CD14-positive monocyte (primary cell): ENCODE measurements at regions not wholly inside any gene's neighbourhood (a gene's known extent, or its start where the extent isn't known, plus 50 kb on each side); places are given as distances from the start of the nearest gene placed in this dataset.

ENCODE experiments used
- DNase-seq, 3 donors: peaks; one replicate each; pipeline ENCODE4 v3.0.0-alpha.2; 2011 to 2022
- H2AFZ ChIP-seq: 2 replicates; pipeline ENCODE4 v1.6.0; 2012; ENCODE audit warnings: mild to moderate bottlenecking, low read depth, low read length, inconsistent platforms; ENCODE audit not compliant: insufficient read depth, poor library complexity, severe bottlenecking
- H3K27ac ChIP-seq, 2 donors: 1 replicate in 1 of 2; 2 replicates in 1 of 2; pipeline ENCODE4 v1.5.1; 2012 to 2013; ENCODE audit warnings: low read length in 2 of 2, control low read depth in 1 of 2, inconsistent platforms in 1 of 2, low read depth in 1 of 2, mild to moderate bottlenecking in 1 of 2
- H3K27me3 ChIP-seq, 2 donors: one replicate each; pipeline versions ENCODE4 v1.6.0 to v1.6.1; 2011 to 2013; ENCODE audit warnings: low read length in 2 of 2; ENCODE audit not compliant: control insufficient read depth in 2 of 2, insufficient read depth in 2 of 2
- H3K36me3 ChIP-seq, 2 donors: replicated peaks in 1 of 2; 1 replicate in 1 of 2; 2 replicates in 1 of 2; pipeline versions ENCODE4 v1.5.1 to v1.6.1; 2012 to 2013; ENCODE audit warnings: low read length in 2 of 2, control low read depth in 1 of 2, inconsistent platforms in 1 of 2, mild to moderate bottlenecking in 1 of 2; ENCODE audit not compliant: insufficient read depth in 2 of 2, control insufficient read depth in 1 of 2
- H3K4me1 ChIP-seq, 2 donors: 1 replicate in 1 of 2; 2 replicates in 1 of 2; pipeline versions ENCODE4 v1.5.1 to v1.6.1; 2012 to 2013; ENCODE audit warnings: low read length in 2 of 2, control low read depth in 1 of 2, inconsistent platforms in 1 of 2, mild to moderate bottlenecking in 1 of 2, moderate library complexity in 1 of 2; ENCODE audit not compliant: insufficient read depth in 2 of 2, control insufficient read depth in 1 of 2
- H3K4me2 ChIP-seq: replicated peaks from 2 replicates; pipeline ENCODE3; 2012; ENCODE audit warnings: low read length, moderate library complexity, mild to moderate bottlenecking; ENCODE audit not compliant: poor library complexity, severe bottlenecking; ENCODE audit errors: extremely low read depth
- H3K4me3 ChIP-seq, 3 experiments: fragments of 200-600 bp in 1 of 3; sonication (generic) in 1 of 3; replicated peaks in 1 of 3; 1 replicate in 2 of 3; 2 replicates in 1 of 3; pipeline ENCODE4 v1.5.1; 2011 to 2013; ENCODE audit warnings: low read length in 3 of 3, mild to moderate bottlenecking in 3 of 3, control low read depth in 2 of 3, low read depth in 2 of 3, inconsistent platforms in 1 of 3, moderate library complexity in 1 of 3
- H3K79me2 ChIP-seq: 2 replicates; pipeline ENCODE4 v1.6.0; 2012; ENCODE audit warnings: mild to moderate bottlenecking, control low read depth, inconsistent platforms, low read length, moderate library complexity; ENCODE audit not compliant: insufficient read depth
- H3K9ac ChIP-seq: 2 replicates; pipeline ENCODE4 v1.6.0; 2017; ENCODE audit warnings: low read length, mild to moderate bottlenecking; ENCODE audit not compliant: insufficient read depth, poor library complexity, severe bottlenecking
- H3K9me3 ChIP-seq, 2 donors: replicated peaks in 1 of 2; 1 replicate in 1 of 2; 2 replicates in 1 of 2; pipeline versions ENCODE4 v1.5.1 to v1.6.1; 2012 to 2013; ENCODE audit warnings: low read length in 2 of 2, control low read depth in 1 of 2; ENCODE audit not compliant: control insufficient read depth in 1 of 2, insufficient read depth in 1 of 2
- H4K20me1 ChIP-seq: 2 replicates; pipeline ENCODE4 v1.6.0; 2012; ENCODE audit warnings: mild to moderate bottlenecking, low read length, control low read depth, moderate library complexity; ENCODE audit not compliant: insufficient read depth
- H3K27ac Mint-ChIP-seq, 7 donors: one replicate each; pipeline ENCODE4 v1.8.0; 2020; ENCODE audit warnings: mild to moderate bottlenecking in 7 of 7, mixed read lengths in 7 of 7, moderate library complexity in 6 of 7, inconsistent platforms in 2 of 7
- H3K27me3 Mint-ChIP-seq, 3 donors: one replicate each; pipeline ENCODE4 v1.8.0; 2021 to 2022; ENCODE audit warnings: low read depth in 3 of 3, mild to moderate bottlenecking in 3 of 3, mixed read lengths in 3 of 3, moderate library complexity in 3 of 3, inconsistent platforms in 1 of 3
- H3K36me3 Mint-ChIP-seq, 2 donors: one replicate each; pipeline ENCODE4 v1.8.0; 2020; ENCODE audit warnings: mixed read lengths in 2 of 2, inconsistent platforms in 1 of 2, mild to moderate bottlenecking in 1 of 2
- H3K4me1 Mint-ChIP-seq: one replicate; pipeline ENCODE4 v1.8.0; 2020; ENCODE audit warnings: mild to moderate bottlenecking, mixed read lengths
- H3K4me3 Mint-ChIP-seq, 2 donors: one replicate each; pipeline ENCODE4 v1.8.0; 2020; ENCODE audit warnings: mild to moderate bottlenecking in 2 of 2, mixed read lengths in 2 of 2, moderate library complexity in 1 of 2
- H3K9me3 Mint-ChIP-seq, 7 donors: one replicate each; pipeline ENCODE4 v1.8.0; 2020 to 2022; ENCODE audit warnings: mixed read lengths in 7 of 7, mild to moderate bottlenecking in 6 of 7, moderate library complexity in 6 of 7, inconsistent platforms in 2 of 7
- CTCF ChIP-seq: fragments of 200-600 bp; IDR thresholded peaks from one replicate; pipeline ENCODE4 v1.8.0; 2022; ENCODE audit warnings: antibody characterized with exemption, mild to moderate bottlenecking
- WGBS: methylation state at CpG from one replicate; pipeline ENCODE4 v1.1.5; 2013; ENCODE audit warnings: missing lambda C conversion rate; ENCODE audit not compliant: insufficient coverage; 5-methylcytosine and 5-hydroxymethylcytosine counted together
- intact Hi-C, 2 donors: fragments of 100-400 bp; cut with micrococcal nuclease; formaldehyde crosslinking; loops; one replicate each; pipeline versions ENCODE4 v1.15.0 to v1.15.1; 2023

DNA sequence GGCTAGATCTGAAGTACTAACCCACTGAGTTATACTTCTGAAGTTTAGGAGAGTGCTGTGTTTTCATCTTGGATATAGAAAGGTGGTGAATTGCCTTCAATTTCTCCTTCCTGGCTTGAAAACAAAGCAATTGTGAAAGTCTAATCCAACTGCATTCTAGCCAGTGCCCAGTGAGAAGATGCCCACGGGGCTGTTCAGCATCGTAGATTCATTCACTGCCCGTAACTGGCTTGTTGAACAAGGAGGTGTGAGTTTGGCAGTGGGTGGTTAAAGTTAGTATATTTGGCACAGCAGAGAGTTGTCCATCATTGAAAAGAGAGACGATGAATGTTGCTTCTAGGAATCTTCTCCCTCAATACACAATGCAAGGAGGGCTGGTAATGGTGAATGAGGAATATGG, 82.3 kb upstream of the RND3 start:
- H3K79me2 ChIP-seq = no peaks in the 10 kb centered on the region
- Mint-ChIP-seq H3K9me3 (peaks cover 0 to 9% (median 0%) of the 10 kb centered on the region in 7 donors), H3K4me1 (no peaks in the 10 kb centered on the region), H3K27ac (no peak overlapping the region), H3K4me3 (no peak overlapping the region), H3K36me3 (no peaks in the 10 kb centered on the region), H3K27me3 (no peaks in the 10 kb centered on the region)
- no peak for TF ChIP-seq CTCF
- no peaks in the 10 kb centered on the region for H3K27me3 ChIP-seq
- no peak overlapping the region for H3K27ac ChIP-seq
- no peak overlapping the region for H3K4me2 ChIP-seq
- intact Hi-C loops = no loop called here
- no peak for DNase-seq
- no peak overlapping the region for H3K4me3 ChIP-seq
- H3K4me1 ChIP-seq = no peaks in the 10 kb centered on the region
- H3K36me3 ChIP-seq = no peaks in the 10 kb centered on the region
- 100% methylated on average over 3 of the region's 4 CpGs for WGBS
- H4K20me1 ChIP-seq = no peaks in the 10 kb centered on the region
- no peak overlapping the region for H2AFZ ChIP-seq
- no peak overlapping the region for H3K9ac ChIP-seq
- peaks cover 0 to 5% of the 10 kb centered on the region in 2 donors for H3K9me3 ChIP-seq

GRCh38 chr2:150567771-150568301, 80.4 kb upstream of the RND3 start:
- no peaks in the 10 kb centered on the region for H3K36me3 Mint-ChIP-seq
- Histone ChIP-seq H3K9me3 (peaks cover 0 to 5% of the 10 kb centered on the region in 2 donors), H3K4me1 (no peaks in the 10 kb centered on the region), H3K27me3 (no peaks in the 10 kb centered on the region), H4K20me1 (no peaks in the 10 kb centered on the region), H3K9ac (no peak overlapping the region), H3K36me3 (no peaks in the 10 kb centered on the region), H3K4me2 (no peak overlapping the region), H3K4me3 (no peak overlapping the region), H3K27ac (no peak overlapping the region), H3K79me2 (no peaks in the 10 kb centered on the region), H2AFZ (no peak overlapping the region)
- intact Hi-C loops = no loop called here
- TF ChIP-seq CTCF = no peak
- no peak overlapping the region for H3K4me3 Mint-ChIP-seq
- no peak overlapping the region for H3K27ac Mint-ChIP-seq
- no peak for DNase-seq
- peaks cover 0 to 12% (median 0%) of the 10 kb centered on the region in 7 donors for H3K9me3 Mint-ChIP-seq
- no CpG with 5 or more reads among the region's 4 CpGs for WGBS
- H3K4me1 Mint-ChIP-seq = no peaks in the 10 kb centered on the region
- H3K27me3 Mint-ChIP-seq = no peaks in the 10 kb centered on the region
